ENCODE measurements at regions not wholly inside any gene's neighbourhood (a gene's known extent, or its start where the extent isn't known, plus 50 kb on each side); places are given as distances from the start of the nearest gene placed in this dataset.

GRCh38 chr2:35168351-35168750 lies 1187.2 kb upstream of the CRIM1 start:
- H3K27ac Mint-ChIP-seq (ENCODE audit: unreplicated experiment), result no peak overlapping the region
- H3K27me3 Mint-ChIP-seq (ENCODE audit: unreplicated experiment), result no peaks in the 10 kb centered on the region
- peak; percentile 12 for TF ChIP-seq CTCF (IDR thresholded peaks at IDR 0.05; ENCODE audit: unreplicated experiment)

DNA sequence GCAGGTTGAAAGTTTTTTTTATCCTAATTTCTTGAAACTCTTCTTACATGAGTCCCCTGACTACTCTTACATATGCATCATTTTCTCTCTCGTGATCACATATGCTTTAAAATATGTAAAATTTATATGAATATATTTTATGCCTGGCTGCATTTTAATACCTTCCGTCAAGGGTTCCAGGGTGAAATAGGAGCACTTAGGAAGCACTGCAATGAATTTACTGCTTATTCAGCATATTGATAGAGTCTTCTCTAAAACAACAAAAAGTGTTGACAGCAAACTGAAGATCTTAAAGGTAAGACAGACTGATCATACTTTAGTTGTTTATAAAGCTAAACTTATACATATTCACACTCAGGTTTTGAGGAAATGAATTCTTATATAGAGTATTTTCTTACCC lies 1191.6 kb upstream of the CRIM1 start:
- Mint-ChIP-seq H3K27ac (ENCODE audit: unreplicated experiment) (no peak overlapping the region), H3K36me3 (ENCODE audit: low read depth, unreplicated experiment) (no peaks in the 10 kb centered on the region), H3K4me1 (ENCODE audit: unreplicated experiment) (no peaks in the 10 kb centered on the region), H3K27me3 (ENCODE audit: unreplicated experiment) (no peaks in the 10 kb centered on the region), H3K4me3 (ENCODE audit: unreplicated experiment) (no peak overlapping the region), H3K9me3 (ENCODE audit: unreplicated experiment) (no peaks in the 10 kb centered on the region)
- no peak for TF ChIP-seq CTCF (IDR thresholded peaks at IDR 0.05; ENCODE audit: unreplicated experiment)
- no peak for DNase-seq (ENCODE audit: low spot score)

More at GRCh38 chr2:35168351-35168750, 1187.2 kb upstream of the CRIM1 start:
- no peak for DNase-seq (ENCODE audit: low spot score)
- H3K4me1 Mint-ChIP-seq (ENCODE audit: unreplicated experiment), result no peaks in the 10 kb centered on the region
- H3K4me3 Mint-ChIP-seq (ENCODE audit: unreplicated experiment), result no peak overlapping the region
- H3K36me3 Mint-ChIP-seq (ENCODE audit: low read depth, unreplicated experiment), result no peaks in the 10 kb centered on the region
- no peaks in the 10 kb centered on the region for H3K9me3 Mint-ChIP-seq (ENCODE audit: unreplicated experiment)

GRCh38 chr2:35160871-35161270 lies 1194.7 kb upstream of the CRIM1 start:
- Mint-ChIP-seq H3K4me1 (ENCODE audit: unreplicated experiment) (no peaks in the 10 kb centered on the region), H3K4me3 (ENCODE audit: unreplicated experiment) (no peak overlapping the region), H3K36me3 (ENCODE audit: low read depth, unreplicated experiment) (no peaks in the 10 kb centered on the region), H3K27me3 (ENCODE audit: unreplicated experiment) (no peaks in the 10 kb centered on the region), H3K9me3 (ENCODE audit: unreplicated experiment) (no peaks in the 10 kb centered on the region), H3K27ac (ENCODE audit: unreplicated experiment) (no peak overlapping the region)
- TF ChIP-seq CTCF (IDR thresholded peaks at IDR 0.05; ENCODE audit: unreplicated experiment), result no peak
- DNase-seq (ENCODE audit: low spot score), result no peak

GRCh38 chr2:35125871-35126270 lies 1229.7 kb upstream of the CRIM1 start:
- Mint-ChIP-seq H3K27ac (ENCODE audit: unreplicated experiment) (no peak overlapping the region), H3K27me3 (ENCODE audit: unreplicated experiment) (no peaks in the 10 kb centered on the region), H3K4me3 (ENCODE audit: unreplicated experiment) (no peak overlapping the region), H3K36me3 (ENCODE audit: low read depth, unreplicated experiment) (no peaks in the 10 kb centered on the region), H3K9me3 (ENCODE audit: unreplicated experiment) (no peaks in the 10 kb centered on the region), H3K4me1 (ENCODE audit: unreplicated experiment) (no peaks in the 10 kb centered on the region)
- DNase-seq (ENCODE audit: low spot score), result no peak
- no peak for TF ChIP-seq CTCF (IDR thresholded peaks at IDR 0.05; ENCODE audit: unreplicated experiment)

- no peaks in the 10 kb centered on the region for H3K27me3 Mint-ChIP-seq (ENCODE audit: unreplicated experiment)
Measured at GRCh38 chr2:35125278-35125677, 1230.3 kb upstream of the CRIM1 start.

More at GRCh38 chr2:35125278-35125677, 1230.3 kb upstream of the CRIM1 start:
- DNase-seq (ENCODE audit: low spot score), result no peak
- Mint-ChIP-seq H3K9me3 (ENCODE audit: unreplicated experiment) (no peaks in the 10 kb centered on the region), H3K4me3 (ENCODE audit: unreplicated experiment) (no peak overlapping the region), H3K4me1 (ENCODE audit: unreplicated experiment) (no peaks in the 10 kb centered on the region), H3K27ac (ENCODE audit: unreplicated experiment) (no peak overlapping the region), H3K36me3 (ENCODE audit: low read depth, unreplicated experiment) (no peaks in the 10 kb centered on the region)
- no peak for TF ChIP-seq CTCF (IDR thresholded peaks at IDR 0.05; ENCODE audit: unreplicated experiment)
